ENCODE measurements at regions not wholly inside any gene's neighbourhood (a gene's known extent, or its start where the extent isn't known, plus 50 kb on each side); places are given as distances from the start of the nearest gene placed in this dataset.
"Not testable (repeated sequence)": the region's sequence is repeated elsewhere in the genome, so short reads cannot be mapped to it uniquely, and the experiment has no call there.

DNA sequence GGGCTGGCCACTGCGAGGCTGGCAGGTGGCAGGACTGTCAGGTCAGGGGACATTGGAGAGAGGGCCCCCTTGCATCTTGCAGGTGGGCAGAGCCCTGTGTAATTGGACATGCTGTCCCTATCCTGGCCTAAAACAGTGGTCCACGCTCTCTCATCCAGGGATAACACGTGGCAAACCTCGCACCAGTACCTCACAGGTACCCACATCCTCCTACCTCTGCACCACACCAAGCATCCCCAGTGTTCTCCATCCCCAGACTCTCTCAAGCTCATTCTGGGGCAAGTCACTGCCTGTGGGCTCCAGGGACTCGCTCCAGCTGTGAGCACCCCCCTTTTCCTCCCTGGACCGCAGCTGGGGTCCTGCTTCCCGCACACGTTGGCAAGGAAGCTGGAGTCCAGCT, 212.3 kb upstream of the LRRC61 start:
- TF ChIP-seq, protein P1, sequence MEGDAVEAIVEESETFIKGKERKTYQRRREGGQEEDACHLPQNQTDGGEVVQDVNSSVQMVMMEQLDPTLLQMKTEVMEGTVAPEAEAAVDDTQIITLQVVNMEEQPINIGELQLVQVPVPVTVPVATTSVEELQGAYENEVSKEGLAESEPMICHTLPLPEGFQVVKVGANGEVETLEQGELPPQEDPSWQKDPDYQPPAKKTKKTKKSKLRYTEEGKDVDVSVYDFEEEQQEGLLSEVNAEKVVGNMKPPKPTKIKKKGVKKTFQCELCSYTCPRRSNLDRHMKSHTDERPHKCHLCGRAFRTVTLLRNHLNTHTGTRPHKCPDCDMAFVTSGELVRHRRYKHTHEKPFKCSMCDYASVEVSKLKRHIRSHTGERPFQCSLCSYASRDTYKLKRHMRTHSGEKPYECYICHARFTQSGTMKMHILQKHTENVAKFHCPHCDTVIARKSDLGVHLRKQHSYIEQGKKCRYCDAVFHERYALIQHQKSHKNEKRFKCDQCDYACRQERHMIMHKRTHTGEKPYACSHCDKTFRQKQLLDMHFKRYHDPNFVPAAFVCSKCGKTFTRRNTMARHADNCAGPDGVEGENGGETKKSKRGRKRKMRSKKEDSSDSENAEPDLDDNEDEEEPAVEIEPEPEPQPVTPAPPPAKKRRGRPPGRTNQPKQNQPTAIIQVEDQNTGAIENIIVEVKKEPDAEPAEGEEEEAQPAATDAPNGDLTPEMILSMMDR (IDR thresholded peaks at IDR 0.05): not testable (repeated sequence)
- TF ChIP-seq POLR2A (IDR thresholded peaks at IDR 0.05): not testable (repeated sequence)

Measured in right lobe of liver (tissue), 4 donors.